WTC11 (cell line): ENCODE measurements at regions not wholly inside any gene's neighbourhood (a gene's known extent, or its start where the extent isn't known, plus 50 kb on each side); places are given as distances from the start of the nearest gene placed in this dataset.

ENCODE experiments used
- ATAC-seq: fragments of 200-7000 bp; cut with Tn5 transposase; 2 replicates; pipeline ENCODE4 v1.10.0; 2021; ENCODE audit warnings: mild to moderate bottlenecking, moderate library complexity
- CTCF ChIA-PET: fragments of 300-600 bp; sonication (Branson Sonifier 250); formaldehyde crosslinking; loops from one replicate; lab custom pipeline; 2021; ENCODE audit warnings: antibody characterized with exemption; lab: Charles Lee
- POLR2A ChIA-PET: fragments of 350-600 bp; sonication (Branson Sonifier 250); formaldehyde crosslinking; loops from one replicate; lab custom pipeline; 2021; ENCODE audit warnings: antibody characterized with exemption; lab: Charles Lee
- DNase-seq: peaks from one replicate; pipeline ENCODE4 v3.0.0; 2021; ENCODE audit warnings: low spot score
- H3K27ac Mint-ChIP-seq: 2 replicates; pipeline ENCODE4 v1.8.0; 2021; ENCODE audit warnings: mixed read lengths
- H3K27me3 Mint-ChIP-seq: 2 replicates; pipeline ENCODE4 v1.8.0; 2021; ENCODE audit warnings: low read depth, mild to moderate bottlenecking, moderate library complexity, mixed read lengths
- H3K36me3 Mint-ChIP-seq: 2 replicates; pipeline ENCODE4 v1.8.0; 2021; ENCODE audit warnings: mixed read lengths
- H3K4me1 Mint-ChIP-seq: 2 replicates; pipeline ENCODE4 v1.8.0; 2022; ENCODE audit warnings: mixed read lengths
- H3K4me3 Mint-ChIP-seq: 2 replicates; pipeline ENCODE4 v1.8.0; 2021; ENCODE audit warnings: mild to moderate bottlenecking, moderate library complexity, mixed read lengths
- H3K9me3 Mint-ChIP-seq: 2 replicates; pipeline ENCODE4 v1.8.0; 2021; ENCODE audit warnings: mixed read lengths
- EMX1 ChIP-seq: fragments of 250-450 bp; sonication (Bioruptor Pico); IDR thresholded peaks from 2 replicates; pipeline ENCODE4 v1.8.0; 2021; ENCODE audit warnings: mild to moderate bottlenecking
- ESRRA ChIP-seq: sonication (generic); formaldehyde crosslinking; IDR thresholded peaks from 2 replicates; pipeline ENCODE4 v1.8.1; 2022; ENCODE audit warnings: mild to moderate bottlenecking, missing genetic modification reagents, borderline replicate concordance
- FOXP4 ChIP-seq: sonication (generic); formaldehyde crosslinking; IDR thresholded peaks from 2 replicates; pipeline ENCODE4 v1.8.0; 2022; ENCODE audit warnings: mild to moderate bottlenecking, missing genetic modification reagents
- HMGA2 ChIP-seq: fragments of 250-450 bp; sonication (Bioruptor Pico); IDR thresholded peaks from 2 replicates; pipeline ENCODE4 v1.4.0; 2021; ENCODE audit warnings: mild to moderate bottlenecking, moderate library complexity
- HMGXB4 ChIP-seq: sonication (generic); formaldehyde crosslinking; IDR thresholded peaks from 2 replicates; pipeline ENCODE4 v1.8.1; 2023; ENCODE audit warnings: mild to moderate bottlenecking, moderate library complexity, missing genetic modification reagents
- MXD4 ChIP-seq: fragments of 250-450 bp; sonication (Bioruptor Pico); IDR thresholded peaks from 2 replicates; pipeline ENCODE4 v1.8.0; 2021; ENCODE audit warnings: mild to moderate bottlenecking, moderate library complexity, borderline replicate concordance
- NFATC4 ChIP-seq: fragments of 250-450 bp; sonication (Bioruptor Pico); IDR thresholded peaks from 2 replicates; pipeline ENCODE4 v1.9.0; 2021; ENCODE audit warnings: mild to moderate bottlenecking
- SMAD3 ChIP-seq: sonication (generic); formaldehyde crosslinking; IDR thresholded peaks from 2 replicates; pipeline ENCODE4 v1.8.0; 2022; ENCODE audit warnings: missing genetic modification reagents, mild to moderate bottlenecking, borderline replicate concordance
- ZNF121 ChIP-seq: sonication (generic); formaldehyde crosslinking; IDR thresholded peaks from 2 replicates; pipeline ENCODE4 v1.8.0; 2023; ENCODE audit warnings: missing genetic modification reagents
- ZNF232 ChIP-seq: sonication (generic); formaldehyde crosslinking; IDR thresholded peaks from 2 replicates; pipeline ENCODE4 v1.8.0; 2022; ENCODE audit warnings: mild to moderate bottlenecking, missing genetic modification reagents
- ZNF423 ChIP-seq: fragments of 250-450 bp; sonication (Bioruptor Pico); IDR thresholded peaks from 2 replicates; pipeline ENCODE4 v2.1.2; 2022; ENCODE audit warnings: mild to moderate bottlenecking, moderate library complexity
- ZNF671 ChIP-seq: fragments of 250-450 bp; sonication (Bioruptor Pico); IDR thresholded peaks from 2 replicates; pipeline ENCODE4 v1.8.0; 2021; ENCODE audit warnings: mild to moderate bottlenecking
- TF ChIP-seq, protein P1 (sequence below): sonication (generic); formaldehyde crosslinking; IDR thresholded peaks from 2 replicates; pipeline ENCODE4 v1.8.0; 2023; ENCODE audit warnings: missing genetic modification reagents, mild to moderate bottlenecking, borderline replicate concordance

DNA sequence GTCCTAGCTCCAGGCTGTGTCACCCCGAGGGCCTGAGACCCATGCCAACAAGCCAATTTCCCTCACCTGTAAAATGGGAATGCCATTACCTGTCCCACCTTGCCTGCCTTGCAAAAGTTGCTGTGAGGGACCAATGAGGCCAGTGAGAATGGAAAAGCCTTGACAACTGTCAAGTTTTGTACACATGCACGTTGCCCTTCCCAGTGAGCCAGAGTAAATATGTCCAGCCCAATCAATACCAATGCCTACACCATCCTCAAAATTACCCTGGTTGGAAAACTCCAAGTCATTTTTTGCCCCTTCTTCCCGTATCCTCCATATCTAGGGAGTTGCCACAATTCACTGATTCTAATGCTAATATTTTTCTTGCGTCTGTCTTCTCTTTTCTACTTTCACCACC, 73.5 kb upstream of the RASGRF1 start (continued):
- TF ChIP-seq FOXP4 (no peak), SMAD3 (CRISPR knock-in tag) (no peak)
- TF ChIP-seq, protein P1, sequence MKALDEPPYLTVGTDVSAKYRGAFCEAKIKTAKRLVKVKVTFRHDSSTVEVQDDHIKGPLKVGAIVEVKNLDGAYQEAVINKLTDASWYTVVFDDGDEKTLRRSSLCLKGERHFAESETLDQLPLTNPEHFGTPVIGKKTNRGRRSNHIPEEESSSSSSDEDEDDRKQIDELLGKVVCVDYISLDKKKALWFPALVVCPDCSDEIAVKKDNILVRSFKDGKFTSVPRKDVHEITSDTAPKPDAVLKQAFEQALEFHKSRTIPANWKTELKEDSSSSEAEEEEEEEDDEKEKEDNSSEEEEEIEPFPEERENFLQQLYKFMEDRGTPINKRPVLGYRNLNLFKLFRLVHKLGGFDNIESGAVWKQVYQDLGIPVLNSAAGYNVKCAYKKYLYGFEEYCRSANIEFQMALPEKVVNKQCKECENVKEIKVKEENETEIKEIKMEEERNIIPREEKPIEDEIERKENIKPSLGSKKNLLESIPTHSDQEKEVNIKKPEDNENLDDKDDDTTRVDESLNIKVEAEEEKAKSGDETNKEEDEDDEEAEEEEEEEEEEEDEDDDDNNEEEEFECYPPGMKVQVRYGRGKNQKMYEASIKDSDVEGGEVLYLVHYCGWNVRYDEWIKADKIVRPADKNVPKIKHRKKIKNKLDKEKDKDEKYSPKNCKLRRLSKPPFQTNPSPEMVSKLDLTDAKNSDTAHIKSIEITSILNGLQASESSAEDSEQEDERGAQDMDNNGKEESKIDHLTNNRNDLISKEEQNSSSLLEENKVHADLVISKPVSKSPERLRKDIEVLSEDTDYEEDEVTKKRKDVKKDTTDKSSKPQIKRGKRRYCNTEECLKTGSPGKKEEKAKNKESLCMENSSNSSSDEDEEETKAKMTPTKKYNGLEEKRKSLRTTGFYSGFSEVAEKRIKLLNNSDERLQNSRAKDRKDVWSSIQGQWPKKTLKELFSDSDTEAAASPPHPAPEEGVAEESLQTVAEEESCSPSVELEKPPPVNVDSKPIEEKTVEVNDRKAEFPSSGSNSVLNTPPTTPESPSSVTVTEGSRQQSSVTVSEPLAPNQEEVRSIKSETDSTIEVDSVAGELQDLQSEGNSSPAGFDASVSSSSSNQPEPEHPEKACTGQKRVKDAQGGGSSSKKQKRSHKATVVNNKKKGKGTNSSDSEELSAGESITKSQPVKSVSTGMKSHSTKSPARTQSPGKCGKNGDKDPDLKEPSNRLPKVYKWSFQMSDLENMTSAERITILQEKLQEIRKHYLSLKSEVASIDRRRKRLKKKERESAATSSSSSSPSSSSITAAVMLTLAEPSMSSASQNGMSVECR (CRISPR knock-in tag), result no peak

GRCh38 chr15:79163395-79163794, 72.8 kb upstream of the RASGRF1 start:
- Mint-ChIP-seq H3K36me3 (no peaks in the 10 kb centered on the region), H3K9me3 (no peaks in the 10 kb centered on the region), H3K27me3 (no peaks in the 10 kb centered on the region; the same call in 1 of the 2 replicates), H3K27ac (no peak overlapping the region), H3K4me3 (no peak overlapping the region), H3K4me1 (peaks cover 5% of the 10 kb centered on the region)
- TF ChIP-seq, protein P1 (CRISPR knock-in tag), result no peak
- TF ChIP-seq NFATC4 (no peak), ESRRA (no peak), ZNF671 (CRISPR knock-in tag) (no peak), MXD4 (no peak)
- ATAC-seq (no peak), DNase-seq (no peak)
- ChIA-PET CTCF (no interaction called here), POLR2A (no interaction called here)

- POLR2A ChIA-PET, result no interaction called here
- no peak overlapping the region for H3K4me3 Mint-ChIP-seq
- ATAC-seq (no peak), DNase-seq (no peak)
- H3K27me3 Mint-ChIP-seq, result peaks cover 4% of the 10 kb centered on the region; the same call in 1 of the 2 replicates
- H3K4me1 Mint-ChIP-seq, result no peaks in the 10 kb centered on the region
- TF ChIP-seq EMX1 (CRISPR knock-in tag) (no peak), ZNF121 (no peak), SMAD3 (CRISPR knock-in tag) (no peak), ZNF423 (CRISPR knock-in tag) (no peak), HMGXB4 (no peak), ZNF232 (CRISPR knock-in tag) (no peak), HMGA2 (CRISPR knock-in tag) (no peak)
- H3K27ac Mint-ChIP-seq, result no peak overlapping the region
- CTCF ChIA-PET, result no interaction called here
- no peaks in the 10 kb centered on the region for H3K36me3 Mint-ChIP-seq
- H3K9me3 Mint-ChIP-seq, result no peaks in the 10 kb centered on the region
These were observed 71.4 kb upstream of the RASGRF1 start for GRCh38 chr15:79161837-79162508.
